ENCODE measurements at regions not wholly inside any gene's neighbourhood (a gene's known extent, or its start where the extent isn't known, plus 50 kb on each side); places are given as distances from the start of the nearest gene placed in this dataset.

GRCh38 chr11:134599299-134599771 lies 187.3 kb upstream of the B3GAT1 start:
- no peak for TF ChIP-seq EGR1 (IDR thresholded peaks at IDR 0.05; ENCODE audit: low read depth)
- TF ChIP-seq ATF3 (IDR thresholded peaks at IDR 0.05) = no peak

Data from HCT116 (cell line).